ENCODE measurements at regions not wholly inside any gene's neighbourhood (a gene's known extent, or its start where the extent isn't known, plus 50 kb on each side); places are given as distances from the start of the nearest gene placed in this dataset.

GRCh38 chr1:4318720-4319119, 335.7 kb upstream of the AJAP1 start:
- TF ChIP-seq, protein P1, sequence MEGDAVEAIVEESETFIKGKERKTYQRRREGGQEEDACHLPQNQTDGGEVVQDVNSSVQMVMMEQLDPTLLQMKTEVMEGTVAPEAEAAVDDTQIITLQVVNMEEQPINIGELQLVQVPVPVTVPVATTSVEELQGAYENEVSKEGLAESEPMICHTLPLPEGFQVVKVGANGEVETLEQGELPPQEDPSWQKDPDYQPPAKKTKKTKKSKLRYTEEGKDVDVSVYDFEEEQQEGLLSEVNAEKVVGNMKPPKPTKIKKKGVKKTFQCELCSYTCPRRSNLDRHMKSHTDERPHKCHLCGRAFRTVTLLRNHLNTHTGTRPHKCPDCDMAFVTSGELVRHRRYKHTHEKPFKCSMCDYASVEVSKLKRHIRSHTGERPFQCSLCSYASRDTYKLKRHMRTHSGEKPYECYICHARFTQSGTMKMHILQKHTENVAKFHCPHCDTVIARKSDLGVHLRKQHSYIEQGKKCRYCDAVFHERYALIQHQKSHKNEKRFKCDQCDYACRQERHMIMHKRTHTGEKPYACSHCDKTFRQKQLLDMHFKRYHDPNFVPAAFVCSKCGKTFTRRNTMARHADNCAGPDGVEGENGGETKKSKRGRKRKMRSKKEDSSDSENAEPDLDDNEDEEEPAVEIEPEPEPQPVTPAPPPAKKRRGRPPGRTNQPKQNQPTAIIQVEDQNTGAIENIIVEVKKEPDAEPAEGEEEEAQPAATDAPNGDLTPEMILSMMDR (IDR thresholded peaks at IDR 0.05), result no peak
- TF ChIP-seq POLR2A (IDR thresholded peaks at IDR 0.05), result no peak

All from tibial nerve (tissue), 3 donors.